NCI-H345 (cell line): ENCODE measurements at regions not wholly inside any gene's neighbourhood (a gene's known extent, or its start where the extent isn't known, plus 50 kb on each side); places are given as distances from the start of the nearest gene placed in this dataset.
"Not testable (repeated sequence)": the region's sequence is repeated elsewhere in the genome, so short reads cannot be mapped to it uniquely, and the experiment has no call there.

Experiments used
- DNase-seq: peaks from one replicate; lab custom pipeline; 2025; lab: John Stamatoyannopoulos, UW

- no peak for DNase-seq
Measured at GRCh38 chr2:190742431-190742830, 93.5 kb downstream of the NAB1 start.

- no peak for DNase-seq
Measured at GRCh38 chr2:190744041-190744440, 95.2 kb downstream of the NAB1 start.

GRCh38 chr2:190746971-190747761, 98.3 kb downstream of the NAB1 start:
- no peak for DNase-seq

GRCh38 chr2:190748966-190749365, 100.1 kb downstream of the NAB1 start:
- no peak for DNase-seq

GRCh38 chr2:190755772-190756415, 107.0 kb downstream of the NAB1 start:
- DNase-seq, result no peak

- no peak for DNase-seq
Measured at GRCh38 chr2:190759749-190760213, 110.9 kb downstream of the NAB1 start.

- DNase-seq, result not testable (repeated sequence)
Measured at GRCh38 chr2:190760353-190761150, 111.7 kb downstream of the NAB1 start.

- DNase-seq, result not testable (repeated sequence)
Measured at GRCh38 chr2:190761216-190761615, 112.3 kb downstream of the NAB1 start.

- no peak for DNase-seq
Measured at GRCh38 chr2:190762566-190762965, 113.7 kb downstream of the NAB1 start.

- DNase-seq, result no peak
Measured at GRCh38 chr2:190763100-190763499, 114.2 kb downstream of the NAB1 start.

- no peak for DNase-seq
Measured at GRCh38 chr2:190763901-190764514, 115.1 kb downstream of the NAB1 start.

GRCh38 chr2:190765386-190766173, 115.0 kb upstream of the GLS start:
- DNase-seq, result no peak

- DNase-seq, result no peak
Measured at GRCh38 chr2:190766174-190766572, 114.4 kb upstream of the GLS start.

GRCh38 chr2:190766595-190766994, 114.0 kb upstream of the GLS start:
- DNase-seq, result no peak

GRCh38 chr2:190767821-190768220, 112.8 kb upstream of the GLS start:
- no peak for DNase-seq

- no peak for DNase-seq
Measured at GRCh38 chr2:190769258-190769657, 111.4 kb upstream of the GLS start.

- no peak for DNase-seq
Measured at GRCh38 chr2:190771726-190772125, 108.9 kb upstream of the GLS start.

GRCh38 chr2:190780594-190780993, 100.0 kb upstream of the GLS start:
- DNase-seq, result no peak

- DNase-seq, result peak; percentile 46
Measured at GRCh38 chr2:190781604-190782198, 98.9 kb upstream of the GLS start.

- no peak for DNase-seq
Measured at GRCh38 chr2:190782264-190782663, 98.4 kb upstream of the GLS start.
